HepG2 (cell line): ENCODE measurements at regions not wholly inside any gene's neighbourhood (a gene's known extent, or its start where the extent isn't known, plus 50 kb on each side); places are given as distances from the start of the nearest gene placed in this dataset.

Experiments
- AHR ChIP-seq: IDR thresholded peaks from 2 replicates; pipeline ENCODE4 v1.6.1; 2018; ENCODE audit warnings: missing genetic modification reagents, missing compliant biosample characterization
- ATF7-NPFF ChIP-seq: sonication (generic); formaldehyde crosslinking; IDR thresholded peaks from 2 replicates; pipeline ENCODE4 v1.8.1; 2023; ENCODE audit warnings: mild to moderate bottlenecking, low read depth, missing genetic modification reagents, moderate library complexity
- FOXA1 ChIP-seq, 2 experiments: fragments of 450-650 bp in 1 of 2; sonication (generic) in 1 of 2; formaldehyde crosslinking in 1 of 2; IDR thresholded peaks; 2 replicates each; pipeline versions ENCODE4 v1.4.0 to v1.6.1; 2016 to 2020; ENCODE audit warnings: missing genetic modification reagents in 1 of 2
- KLF11 ChIP-seq: IDR thresholded peaks from 2 replicates; pipeline ENCODE4 v1.6.1; 2016; ENCODE audit warnings: missing compliant biosample characterization
- MED1 ChIP-seq: sonication (generic); formaldehyde crosslinking; IDR thresholded peaks from 2 replicates; pipeline ENCODE4 v1.4.0; 2020; ENCODE audit warnings: missing genetic modification reagents
- NR2F2 ChIP-seq: IDR thresholded peaks from 2 replicates; pipeline ENCODE4 v1.6.1; 2012; ENCODE audit warnings: low read depth, inconsistent platforms, borderline replicate concordance
- STAG1 ChIP-seq: sonication (generic); formaldehyde crosslinking; IDR thresholded peaks from 2 replicates; pipeline ENCODE4 v1.4.0; 2020; ENCODE audit warnings: missing genetic modification reagents
- ZFP36L1 ChIP-seq: sonication (generic); formaldehyde crosslinking; IDR thresholded peaks from 2 replicates; pipeline ENCODE4 v1.8.0; 2022; ENCODE audit warnings: mild to moderate bottlenecking, missing genetic modification reagents, moderate library complexity
- ZNF670 ChIP-seq: sonication (generic); formaldehyde crosslinking; IDR thresholded peaks from 2 replicates; pipeline ENCODE4 v1.8.0; 2022; ENCODE audit warnings: mild to moderate bottlenecking, missing genetic modification reagents, borderline replicate concordance
- TF ChIP-seq, protein P1 (sequence below): sonication (generic); formaldehyde crosslinking; IDR thresholded peaks from 2 replicates; pipeline ENCODE4 v1.8.0; 2022; ENCODE audit warnings: mild to moderate bottlenecking, missing genetic modification reagents, borderline replicate concordance
- TF ChIP-seq, protein P2 (sequence below): sonication (generic); formaldehyde crosslinking; IDR thresholded peaks from 2 replicates; pipeline ENCODE4 v1.8.1; 2023; ENCODE audit warnings: mild to moderate bottlenecking, moderate library complexity, missing genetic modification reagents
- TF ChIP-seq, protein P3 (sequence below): sonication (generic); formaldehyde crosslinking; IDR thresholded peaks from 2 replicates; pipeline ENCODE4 v1.5.1; 2020; ENCODE audit warnings: missing genetic modification reagents, mild to moderate bottlenecking, borderline replicate concordance
- TF ChIP-seq, protein P4 (sequence below): sonication (generic); formaldehyde crosslinking; IDR thresholded peaks from one replicate; pipeline ENCODE4 v1.5.1; 2020; ENCODE audit warnings: mild to moderate bottlenecking, missing genetic modification reagents; ENCODE audit errors: not compliant biosample characterization
- TF ChIP-seq, protein P5 (sequence below): sonication (generic); formaldehyde crosslinking; IDR thresholded peaks from 2 replicates; pipeline ENCODE4 v1.9.0; 2021; ENCODE audit warnings: missing genetic modification reagents, mild to moderate bottlenecking, borderline replicate concordance

DNA sequence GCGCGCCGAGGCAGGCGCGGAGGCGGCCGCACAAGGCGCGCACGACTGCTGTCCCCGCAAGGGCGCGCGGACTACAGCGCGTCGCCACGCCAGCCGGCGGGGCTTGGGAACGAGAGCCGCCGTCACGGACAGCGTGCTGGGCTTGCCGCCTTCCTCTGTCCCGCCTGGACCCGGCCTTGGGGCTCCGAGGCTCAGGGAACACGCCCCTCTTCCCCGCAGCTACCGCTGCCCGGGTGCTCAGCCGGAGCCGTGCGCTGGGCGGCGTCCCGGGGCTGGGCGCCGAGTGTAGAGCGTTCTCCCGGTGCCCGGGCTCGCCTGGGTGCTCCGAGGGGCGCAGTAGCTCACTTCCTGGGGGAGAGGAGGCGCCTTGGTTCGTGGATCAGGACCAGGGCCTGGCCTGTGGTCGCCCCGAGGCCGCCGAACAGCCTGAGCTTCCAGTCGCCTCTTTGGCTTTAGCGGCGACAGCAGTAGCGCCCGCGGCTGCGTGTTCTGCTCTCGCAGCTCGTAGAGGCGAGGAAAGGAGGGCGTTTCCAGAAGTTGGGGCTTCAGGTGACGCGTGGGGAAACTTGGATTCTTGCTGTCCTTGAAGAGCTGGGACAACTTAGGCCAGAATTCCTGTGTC, 226.7 kb upstream of the C2CD4B start (continued):
- TF ChIP-seq, protein P1, sequence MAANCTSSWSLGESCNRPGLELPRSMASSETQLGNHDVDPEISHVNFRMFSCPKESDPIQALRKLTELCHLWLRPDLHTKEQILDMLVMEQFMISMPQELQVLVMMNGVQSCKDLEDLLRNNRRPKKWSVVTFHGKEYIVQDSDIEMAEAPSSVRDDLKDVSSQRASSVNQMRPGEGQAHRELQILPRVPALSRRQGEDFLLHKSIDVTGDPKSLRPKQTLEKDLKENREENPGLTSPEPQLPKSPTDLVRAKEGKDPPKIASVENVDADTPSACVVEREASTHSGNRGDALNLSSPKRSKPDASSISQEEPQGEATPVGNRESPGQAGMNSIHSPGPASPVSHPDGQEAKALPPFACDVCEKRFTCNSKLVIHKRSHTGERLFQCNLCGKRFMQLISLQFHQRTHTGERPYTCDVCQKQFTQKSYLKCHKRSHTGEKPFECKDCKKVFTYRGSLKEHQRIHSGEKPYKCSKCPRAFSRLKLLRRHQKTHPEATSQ (CRISPR knock-in tag), result no peak
- TF ChIP-seq KLF11 (CRISPR knock-in tag) (no peak), FOXA1 (IDR thresholded peaks at IDR 0.05) (no peak), FOXA1 (CRISPR knock-in tag; IDR thresholded peaks at IDR 0.05) (no peak), STAG1 (peak; percentile 74), ZFP36L1 (CRISPR knock-in tag) (0 out of 2 replicates have a peak, but pooled peaks have one; percentile 45), MED1 (CRISPR knock-in tag) (peak; percentile 47), AHR (CRISPR knock-in tag) (no peak), NR2F2 (no peak), ZNF670 (CRISPR knock-in tag) (no peak), ATF7-NPFF (peak; percentile 51)
- TF ChIP-seq, protein P2, sequence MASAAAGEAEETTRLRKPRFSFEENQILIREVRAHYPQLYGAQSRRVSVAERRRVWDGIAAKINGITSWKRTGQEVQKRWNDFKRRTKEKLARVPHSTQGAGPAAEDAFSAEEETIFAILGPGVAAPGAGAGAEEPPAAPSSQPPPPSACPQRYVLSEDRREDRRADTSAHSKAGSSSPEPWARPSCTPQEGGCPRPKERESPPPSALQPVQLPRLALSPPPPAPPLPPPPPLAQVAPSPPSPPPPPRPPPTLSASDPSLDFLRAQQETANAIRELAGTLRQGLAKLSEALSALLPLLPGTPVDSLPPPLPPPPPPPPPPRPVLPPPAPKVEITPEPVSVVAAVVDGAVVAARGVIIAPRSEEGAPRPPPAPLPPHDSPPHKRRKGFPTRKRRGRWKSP (CRISPR knock-in tag), result peak; percentile 94
- TF ChIP-seq, protein P3, sequence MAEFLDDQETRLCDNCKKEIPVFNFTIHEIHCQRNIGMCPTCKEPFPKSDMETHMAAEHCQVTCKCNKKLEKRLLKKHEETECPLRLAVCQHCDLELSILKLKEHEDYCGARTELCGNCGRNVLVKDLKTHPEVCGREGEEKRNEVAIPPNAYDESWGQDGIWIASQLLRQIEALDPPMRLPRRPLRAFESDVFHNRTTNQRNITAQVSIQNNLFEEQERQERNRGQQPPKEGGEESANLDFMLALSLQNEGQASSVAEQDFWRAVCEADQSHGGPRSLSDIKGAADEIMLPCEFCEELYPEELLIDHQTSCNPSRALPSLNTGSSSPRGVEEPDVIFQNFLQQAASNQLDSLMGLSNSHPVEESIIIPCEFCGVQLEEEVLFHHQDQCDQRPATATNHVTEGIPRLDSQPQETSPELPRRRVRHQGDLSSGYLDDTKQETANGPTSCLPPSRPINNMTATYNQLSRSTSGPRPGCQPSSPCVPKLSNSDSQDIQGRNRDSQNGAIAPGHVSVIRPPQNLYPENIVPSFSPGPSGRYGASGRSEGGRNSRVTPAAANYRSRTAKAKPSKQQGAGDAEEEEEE, result no peak
- TF ChIP-seq, protein P4, sequence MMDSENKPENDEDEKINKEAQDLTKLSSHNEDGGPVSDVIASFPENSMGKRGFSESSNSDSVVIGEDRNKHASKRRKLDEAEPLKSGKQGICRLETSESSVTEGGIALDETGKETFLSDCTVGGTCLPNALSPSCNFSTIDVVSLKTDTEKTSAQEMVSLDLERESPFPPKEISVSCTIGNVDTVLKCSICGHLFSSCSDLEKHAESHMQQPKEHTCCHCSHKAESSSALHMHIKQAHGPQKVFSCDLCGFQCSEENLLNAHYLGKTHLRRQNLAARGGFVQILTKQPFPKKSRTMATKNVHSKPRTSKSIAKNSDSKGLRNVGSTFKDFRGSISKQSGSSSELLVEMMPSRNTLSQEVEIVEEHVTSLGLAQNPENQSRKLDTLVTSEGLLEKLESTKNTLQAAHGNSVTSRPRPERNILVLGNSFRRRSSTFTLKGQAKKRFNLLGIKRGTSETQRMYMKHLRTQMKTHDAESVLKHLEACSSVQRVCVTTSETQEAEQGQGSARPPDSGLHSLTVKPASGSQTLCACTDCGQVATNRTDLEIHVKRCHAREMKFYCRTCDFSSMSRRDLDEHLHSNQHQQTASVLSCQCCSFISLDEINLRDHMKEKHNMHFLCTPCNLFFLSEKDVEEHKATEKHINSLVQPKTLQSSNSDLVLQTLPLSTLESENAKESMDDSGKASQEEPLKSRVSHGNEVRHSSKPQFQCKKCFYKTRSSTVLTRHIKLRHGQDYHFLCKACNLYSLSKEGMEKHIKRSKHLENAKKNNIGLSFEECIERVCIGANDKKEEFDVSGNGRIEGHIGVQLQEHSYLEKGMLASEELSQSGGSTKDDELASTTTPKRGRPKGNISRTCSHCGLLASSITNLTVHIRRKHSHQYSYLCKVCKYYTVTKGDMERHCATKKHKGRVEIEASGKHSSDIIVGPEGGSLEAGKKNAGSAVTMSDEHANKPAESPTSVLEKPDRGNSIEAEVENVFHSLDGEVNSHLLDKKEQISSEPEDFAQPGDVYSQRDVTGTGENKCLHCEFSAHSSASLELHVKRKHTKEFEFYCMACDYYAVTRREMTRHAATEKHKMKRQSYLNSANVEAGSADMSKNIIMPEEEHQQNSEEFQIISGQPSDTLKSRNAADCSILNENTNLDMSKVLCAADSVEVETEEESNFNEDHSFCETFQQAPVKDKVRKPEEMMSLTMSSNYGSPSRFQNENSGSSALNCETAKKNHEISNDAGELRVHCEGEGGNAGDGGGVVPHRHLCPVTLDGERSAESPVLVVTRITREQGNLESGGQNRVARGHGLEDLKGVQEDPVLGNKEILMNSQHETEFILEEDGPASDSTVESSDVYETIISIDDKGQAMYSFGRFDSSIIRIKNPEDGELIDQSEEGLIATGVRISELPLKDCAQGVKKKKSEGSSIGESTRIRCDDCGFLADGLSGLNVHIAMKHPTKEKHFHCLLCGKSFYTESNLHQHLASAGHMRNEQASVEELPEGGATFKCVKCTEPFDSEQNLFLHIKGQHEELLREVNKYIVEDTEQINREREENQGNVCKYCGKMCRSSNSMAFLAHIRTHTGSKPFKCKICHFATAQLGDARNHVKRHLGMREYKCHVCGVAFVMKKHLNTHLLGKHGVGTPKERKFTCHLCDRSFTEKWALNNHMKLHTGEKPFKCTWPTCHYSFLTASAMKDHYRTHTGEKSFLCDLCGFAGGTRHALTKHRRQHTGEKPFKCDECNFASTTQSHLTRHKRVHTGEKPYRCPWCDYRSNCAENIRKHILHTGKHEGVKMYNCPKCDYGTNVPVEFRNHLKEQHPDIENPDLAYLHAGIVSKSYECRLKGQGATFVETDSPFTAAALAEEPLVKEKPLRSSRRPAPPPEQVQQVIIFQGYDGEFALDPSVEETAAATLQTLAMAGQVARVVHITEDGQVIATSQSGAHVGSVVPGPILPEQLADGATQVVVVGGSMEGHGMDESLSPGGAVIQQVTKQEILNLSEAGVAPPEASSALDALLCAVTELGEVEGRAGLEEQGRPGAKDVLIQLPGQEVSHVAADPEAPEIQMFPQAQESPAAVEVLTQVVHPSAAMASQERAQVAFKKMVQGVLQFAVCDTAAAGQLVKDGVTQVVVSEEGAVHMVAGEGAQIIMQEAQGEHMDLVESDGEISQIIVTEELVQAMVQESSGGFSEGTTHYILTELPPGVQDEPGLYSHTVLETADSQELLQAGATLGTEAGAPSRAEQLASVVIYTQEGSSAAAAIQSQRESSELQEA (CRISPR knock-in tag), result no peak
- TF ChIP-seq, protein P5, sequence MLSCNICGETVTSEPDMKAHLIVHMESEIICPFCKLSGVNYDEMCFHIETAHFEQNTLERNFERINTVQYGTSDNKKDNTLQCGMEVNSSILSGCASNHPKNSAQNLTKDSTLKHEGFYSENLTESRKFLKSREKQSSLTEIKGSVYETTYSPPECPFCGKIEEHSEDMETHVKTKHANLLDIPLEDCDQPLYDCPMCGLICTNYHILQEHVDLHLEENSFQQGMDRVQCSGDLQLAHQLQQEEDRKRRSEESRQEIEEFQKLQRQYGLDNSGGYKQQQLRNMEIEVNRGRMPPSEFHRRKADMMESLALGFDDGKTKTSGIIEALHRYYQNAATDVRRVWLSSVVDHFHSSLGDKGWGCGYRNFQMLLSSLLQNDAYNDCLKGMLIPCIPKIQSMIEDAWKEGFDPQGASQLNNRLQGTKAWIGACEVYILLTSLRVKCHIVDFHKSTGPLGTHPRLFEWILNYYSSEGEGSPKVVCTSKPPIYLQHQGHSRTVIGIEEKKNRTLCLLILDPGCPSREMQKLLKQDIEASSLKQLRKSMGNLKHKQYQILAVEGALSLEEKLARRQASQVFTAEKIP (CRISPR knock-in tag), result no peak
